ACC112 (cell line): ENCODE measurements at regions not wholly inside any gene's neighbourhood (a gene's known extent, or its start where the extent isn't known, plus 50 kb on each side); places are given as distances from the start of the nearest gene placed in this dataset.

Source experiments
- H2AFZ ChIP-seq: fragments of 200-600 bp; sonication (generic); one replicate; pipeline ENCODE4 v1.6.0; 2017; ENCODE audit warnings: antibody characterized with exemption, low read length; ENCODE audit not compliant: unreplicated experiment
- H3K27ac ChIP-seq: fragments of 200-600 bp; sonication (generic); 2 replicates; pipeline ENCODE4 v1.5.1; 2014; ENCODE audit warnings: low read depth, mild to moderate bottlenecking, antibody characterized with exemption, low read length, moderate library complexity
- H3K27me3 ChIP-seq: fragments of 200-600 bp; sonication (generic); 2 replicates; pipeline ENCODE4 v1.6.1; 2014; ENCODE audit warnings: mild to moderate bottlenecking, antibody characterized with exemption, low read length, moderate library complexity, mixed read lengths; ENCODE audit not compliant: insufficient read depth
- H3K36me3 ChIP-seq: fragments of 200-600 bp; sonication (generic); 2 replicates; pipeline ENCODE4 v1.6.1; 2016; ENCODE audit warnings: mild to moderate bottlenecking, antibody characterized with exemption, low read length, moderate library complexity, mixed read lengths; ENCODE audit not compliant: insufficient read depth
- H3K4me1 ChIP-seq: fragments of 200-600 bp; sonication (generic); one replicate; pipeline ENCODE4 v1.6.1; 2016; ENCODE audit warnings: low read length, mixed read lengths; ENCODE audit not compliant: insufficient read depth, unreplicated experiment, control insufficient read depth
- H3K4me3 ChIP-seq: fragments of 200-600 bp; sonication (generic); 2 replicates; pipeline ENCODE4 v1.5.1; 2014; ENCODE audit warnings: mild to moderate bottlenecking, low read depth, low read length
- H3K79me2 ChIP-seq: fragments of 200-600 bp; sonication (generic); one replicate; pipeline ENCODE4 v1.6.0; 2016; ENCODE audit warnings: low read length; ENCODE audit not compliant: control insufficient read depth, unreplicated experiment, insufficient read depth

- H3K4me3 ChIP-seq, result no peak overlapping the region
- H3K27me3 ChIP-seq, result peaks cover 5% of the 10 kb centered on the region; the same call in 1 of the 2 replicates
- no peaks in the 10 kb centered on the region for H3K79me2 ChIP-seq
- H3K4me1 ChIP-seq, result no peaks in the 10 kb centered on the region
- no peak overlapping the region for H3K27ac ChIP-seq
- no peaks in the 10 kb centered on the region for H3K36me3 ChIP-seq
- no peak overlapping the region for H2AFZ ChIP-seq
Observed at GRCh38 chr3:117488983-117489382, 779.4 kb downstream of the TUSC7 start.

- Histone ChIP-seq H2AFZ (no peak overlapping the region), H3K4me1 (no peaks in the 10 kb centered on the region), H3K27ac (no peak overlapping the region), H3K27me3 (peaks cover 5% of the 10 kb centered on the region; the same call in 1 of the 2 replicates), H3K4me3 (no peak overlapping the region), H3K79me2 (no peaks in the 10 kb centered on the region), H3K36me3 (no peaks in the 10 kb centered on the region)
Observed at GRCh38 chr3:117489663-117490079, 780.1 kb downstream of the TUSC7 start.

- Histone ChIP-seq H3K4me1 (no peaks in the 10 kb centered on the region), H3K27ac (no peak overlapping the region), H3K36me3 (no peaks in the 10 kb centered on the region), H3K27me3 (peaks cover 5% of the 10 kb centered on the region; the same call in 1 of the 2 replicates), H3K79me2 (no peaks in the 10 kb centered on the region), H3K4me3 (no peak overlapping the region), H2AFZ (no peak overlapping the region)
Observed at GRCh38 chr3:117490716-117491115, 781.1 kb downstream of the TUSC7 start.

- no peaks in the 10 kb centered on the region for H3K27me3 ChIP-seq
- H3K36me3 ChIP-seq, result no peaks in the 10 kb centered on the region
- peaks cover 4% of the 10 kb centered on the region for H3K4me1 ChIP-seq
- no peak overlapping the region for H3K4me3 ChIP-seq
- H3K79me2 ChIP-seq, result no peaks in the 10 kb centered on the region
- H3K27ac ChIP-seq, result no peak overlapping the region
- no peak overlapping the region for H2AFZ ChIP-seq
Observed at GRCh38 chr3:117495620-117496019, 786.0 kb downstream of the TUSC7 start.

GRCh38 chr3:117499189-117499870 is 789.8 kb downstream of the TUSC7 start:
- Histone ChIP-seq H3K4me1 (peaks cover 4% of the 10 kb centered on the region), H3K36me3 (no peaks in the 10 kb centered on the region), H3K79me2 (no peaks in the 10 kb centered on the region), H3K4me3 (0 out of 2 replicates have a peak overlapping the region, but pooled peaks have one; percentile 35), H3K27me3 (no peaks in the 10 kb centered on the region), H3K27ac (no peak overlapping the region), H2AFZ (peak overlapping the region; percentile 77)

GRCh38 chr3:117507958-117508357 is 798.4 kb downstream of the TUSC7 start:
- Histone ChIP-seq H3K4me3 (no peak overlapping the region), H3K27me3 (no peaks in the 10 kb centered on the region), H2AFZ (no peak overlapping the region), H3K4me1 (peaks cover 6% of the 10 kb centered on the region), H3K36me3 (no peaks in the 10 kb centered on the region), H3K79me2 (no peaks in the 10 kb centered on the region), H3K27ac (no peak overlapping the region)

- no peaks in the 10 kb centered on the region for H3K36me3 ChIP-seq
- H3K27me3 ChIP-seq, result no peaks in the 10 kb centered on the region
- no peak overlapping the region for H3K27ac ChIP-seq
- H2AFZ ChIP-seq, result no peak overlapping the region
- peaks cover 6% of the 10 kb centered on the region for H3K4me1 ChIP-seq
- no peak overlapping the region for H3K4me3 ChIP-seq
- no peaks in the 10 kb centered on the region for H3K79me2 ChIP-seq
Observed at GRCh38 chr3:117509858-117510257, 800.3 kb downstream of the TUSC7 start.

- peaks cover 6% of the 10 kb centered on the region for H3K4me1 ChIP-seq
- no peak overlapping the region for H3K4me3 ChIP-seq
- no peaks in the 10 kb centered on the region for H3K36me3 ChIP-seq
- H2AFZ ChIP-seq, result no peak overlapping the region
- no peaks in the 10 kb centered on the region for H3K27me3 ChIP-seq
- H3K79me2 ChIP-seq, result no peaks in the 10 kb centered on the region
- H3K27ac ChIP-seq, result no peak overlapping the region
Observed at GRCh38 chr3:117510396-117510795, 800.8 kb downstream of the TUSC7 start.

- no peak overlapping the region for H3K4me3 ChIP-seq
- H3K27me3 ChIP-seq, result no peaks in the 10 kb centered on the region
- no peak overlapping the region for H2AFZ ChIP-seq
- no peaks in the 10 kb centered on the region for H3K79me2 ChIP-seq
- no peaks in the 10 kb centered on the region for H3K36me3 ChIP-seq
- H3K27ac ChIP-seq, result no peak overlapping the region
- H3K4me1 ChIP-seq, result peaks cover 6% of the 10 kb centered on the region
Observed at GRCh38 chr3:117512975-117513374, 803.4 kb downstream of the TUSC7 start.

GRCh38 chr3:117515309-117515708 is 805.7 kb downstream of the TUSC7 start:
- Histone ChIP-seq H3K27ac (no peak overlapping the region), H3K27me3 (no peaks in the 10 kb centered on the region), H3K36me3 (no peaks in the 10 kb centered on the region), H2AFZ (no peak overlapping the region), H3K79me2 (no peaks in the 10 kb centered on the region), H3K4me1 (peaks cover 3% of the 10 kb centered on the region), H3K4me3 (no peak overlapping the region)

GRCh38 chr3:117518364-117518763 is 808.8 kb downstream of the TUSC7 start:
- no peak overlapping the region for H2AFZ ChIP-seq
- H3K79me2 ChIP-seq, result no peaks in the 10 kb centered on the region
- no peaks in the 10 kb centered on the region for H3K36me3 ChIP-seq
- H3K4me3 ChIP-seq, result no peak overlapping the region
- H3K27ac ChIP-seq, result no peak overlapping the region
- no peaks in the 10 kb centered on the region for H3K4me1 ChIP-seq
- H3K27me3 ChIP-seq, result no peaks in the 10 kb centered on the region
